LHCN-M2 (cell line): ENCODE measurements at regions not wholly inside any gene's neighbourhood (a gene's known extent, or its start where the extent isn't known, plus 50 kb on each side); places are given as distances from the start of the nearest gene placed in this dataset.
A peak's percentile ranks its signal among the peaks of the same experiment; 100 is the strongest.

Experiments
- DNase-seq: peaks from one replicate; pipeline ENCODE4 v3.0.0-alpha.2; 2012; ENCODE audit warnings: low read depth

DNA sequence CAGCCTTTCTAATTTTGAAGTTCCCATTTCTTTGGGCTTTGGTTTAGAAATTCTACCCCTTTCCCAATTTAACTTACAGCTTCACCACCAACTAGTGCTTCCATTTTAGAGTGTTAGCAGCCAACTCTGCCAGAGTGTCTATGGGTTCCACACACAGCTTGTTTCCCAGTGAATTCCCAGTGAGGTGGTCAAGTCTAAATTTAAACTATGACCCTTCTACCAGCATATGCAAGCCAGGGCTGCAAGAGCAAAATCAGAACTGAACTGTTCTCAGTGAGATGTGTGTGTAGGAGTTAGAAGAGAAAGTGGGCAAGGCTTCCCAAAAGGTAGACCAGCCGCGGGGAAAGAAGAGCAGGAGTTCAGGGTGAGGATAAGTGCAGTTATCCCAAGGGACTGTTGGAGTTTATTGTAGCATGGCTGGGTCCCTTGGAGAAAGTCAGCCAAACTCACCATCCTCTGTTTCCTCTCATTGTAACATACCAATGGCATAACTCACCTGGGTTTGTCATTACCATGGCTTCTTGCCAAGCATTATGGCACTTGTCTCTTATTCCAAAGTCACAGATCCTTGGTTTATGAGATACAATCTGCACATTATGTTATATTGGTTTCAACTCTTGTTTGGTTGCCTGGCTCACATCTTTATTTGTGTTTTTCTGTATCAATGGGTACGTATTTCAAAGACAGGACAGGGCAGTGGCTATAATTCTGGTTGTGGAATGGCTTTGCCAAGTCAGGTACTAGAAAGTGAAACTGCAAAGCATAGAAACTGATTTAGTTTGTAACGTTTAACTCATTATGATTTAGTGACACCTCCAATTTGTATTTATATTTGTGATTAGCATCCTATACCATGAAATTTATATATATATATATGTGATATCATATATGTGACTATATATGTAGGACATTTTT, 130.2 kb upstream of the UMPS start:
- DNase-seq = peak; percentile 2

DNA sequence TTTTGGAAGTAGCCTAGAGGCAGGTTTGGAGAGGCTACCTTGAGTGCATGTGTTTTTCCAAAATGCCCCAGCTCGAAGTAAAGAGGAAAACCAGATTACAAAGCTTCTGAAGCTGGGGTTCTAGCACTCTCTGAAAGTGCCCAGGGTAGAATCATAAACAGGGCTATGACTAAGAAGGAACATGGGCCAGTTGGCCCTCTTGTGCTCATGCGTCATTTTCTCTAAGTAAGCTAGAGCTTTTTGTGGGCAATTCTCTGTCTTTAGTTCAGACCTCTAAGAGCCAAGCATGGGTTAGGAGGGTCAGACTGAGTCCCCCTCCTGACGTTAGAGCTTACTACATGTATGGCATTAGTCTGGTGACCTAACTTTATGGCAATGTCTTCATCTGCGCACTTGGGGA, 129.5 kb upstream of the UMPS start:
- DNase-seq = no peak

- no peak for DNase-seq
Observed at GRCh38 chr3:124601190-124601589, 129.1 kb upstream of the UMPS start.

DNA sequence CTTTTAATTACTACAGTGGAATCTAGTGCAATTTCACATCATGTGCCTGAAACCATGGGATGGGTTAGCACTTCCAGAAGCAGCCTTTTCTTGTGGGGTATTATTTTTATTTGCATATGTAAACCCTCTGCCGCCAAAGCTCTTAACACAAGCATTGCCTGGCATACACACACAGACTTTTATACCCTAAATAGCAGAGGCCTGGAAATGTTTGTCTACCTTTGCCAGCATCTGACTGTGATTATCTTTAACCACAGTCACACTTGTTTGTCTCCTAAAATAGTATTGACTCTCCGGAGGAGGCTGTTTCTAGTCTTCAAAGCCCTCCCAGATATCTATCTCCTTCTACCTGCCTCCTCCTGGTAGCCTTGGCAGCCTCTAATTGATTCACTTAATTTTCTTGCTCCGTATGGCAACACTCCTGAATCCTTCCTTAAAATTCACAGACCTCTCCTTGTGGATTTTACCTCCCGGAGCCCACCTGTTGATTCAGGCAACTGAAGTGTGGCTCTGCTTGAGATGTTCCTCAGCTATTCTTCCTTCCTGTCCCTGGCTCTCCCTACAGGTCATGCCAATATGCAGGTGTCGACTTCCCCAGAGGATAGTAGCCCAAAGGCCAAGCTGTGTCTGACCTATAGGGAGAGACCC, 127.1 kb upstream of the UMPS start:
- DNase-seq = no peak

- DNase-seq = no peak
Observed at GRCh38 chr3:124605781-124606579, 124.3 kb upstream of the UMPS start.

- DNase-seq = peak; percentile 48
Observed at GRCh38 chr3:124607163-124607562, 123.1 kb upstream of the UMPS start.

GRCh38 chr3:124609402-124609801, 120.8 kb upstream of the UMPS start:
- no peak for DNase-seq

- no peak for DNase-seq
Observed at GRCh38 chr3:124610130-124610529, 120.1 kb upstream of the UMPS start.

DNA sequence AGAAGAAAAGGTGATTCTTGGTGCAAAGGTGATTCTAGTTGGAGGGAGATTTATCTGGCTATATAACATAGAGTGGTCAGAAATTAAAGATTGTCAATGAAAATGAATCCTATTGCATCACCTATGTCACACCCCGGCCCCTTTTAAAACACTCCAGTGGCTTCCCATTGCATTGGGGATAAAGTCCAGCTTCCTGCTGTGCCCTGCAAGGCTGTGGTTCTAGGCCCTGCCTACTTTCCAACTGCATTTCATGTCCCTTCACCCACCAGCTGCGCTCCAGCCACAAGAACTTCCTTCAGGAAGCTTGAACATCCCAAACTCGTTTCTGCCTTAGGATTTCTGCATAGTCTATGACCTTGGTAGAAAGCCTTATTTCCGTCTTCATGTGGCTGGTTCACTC, 118.7 kb upstream of the UMPS start:
- DNase-seq = no peak

DNA sequence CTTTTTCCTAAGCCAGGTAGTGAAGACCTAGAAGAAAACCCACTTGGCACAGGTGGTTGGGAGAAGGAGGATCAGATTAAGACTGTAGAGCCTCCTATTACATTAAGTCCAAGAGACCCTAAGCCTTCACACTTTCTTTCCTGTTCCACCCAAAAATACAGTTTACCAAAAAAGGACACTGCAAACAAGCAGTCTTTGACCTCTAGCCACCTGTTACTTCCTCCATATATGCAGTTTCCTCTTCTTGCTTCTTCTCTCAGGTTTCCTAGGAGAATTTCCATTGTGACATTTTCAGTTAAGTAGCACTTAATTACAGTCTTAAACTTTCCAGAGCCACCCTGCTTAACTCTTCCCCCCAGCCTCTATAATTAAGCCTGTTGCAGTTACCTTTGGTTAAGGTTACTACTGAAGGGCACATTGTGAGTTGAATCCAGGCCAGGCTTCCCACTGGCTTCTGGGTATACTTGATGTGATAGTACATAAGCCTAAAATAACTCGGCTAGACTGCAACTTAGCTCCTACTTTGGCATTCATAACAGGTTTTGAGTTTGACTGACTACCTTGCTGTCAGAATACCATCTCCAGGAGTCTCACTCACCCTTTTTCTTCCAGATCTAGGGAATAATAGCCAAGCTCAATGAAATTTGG, 114.2 kb upstream of the UMPS start:
- no peak for DNase-seq

DNA sequence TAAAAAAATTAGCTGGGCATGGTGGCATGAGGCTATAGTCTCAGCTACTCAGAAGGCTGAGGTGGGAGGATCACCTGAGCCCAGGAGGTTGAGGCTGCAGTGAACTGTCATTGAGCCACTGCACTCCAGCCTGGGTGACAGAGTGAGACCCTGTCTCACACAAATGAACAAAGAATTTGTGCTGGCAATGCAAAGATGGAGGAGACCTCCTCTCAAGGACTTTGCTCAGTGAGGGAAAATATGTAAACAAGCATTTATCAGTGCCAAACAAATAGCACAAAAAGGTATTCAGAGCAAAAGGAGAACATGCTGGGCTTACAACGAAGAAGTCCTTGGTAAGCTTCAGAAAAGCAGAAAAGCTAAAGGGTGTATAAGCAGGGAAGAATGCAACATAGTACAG, 113.1 kb upstream of the UMPS start:
- no peak for DNase-seq

GRCh38 chr3:124619887-124620599, 110.2 kb upstream of the UMPS start:
- DNase-seq = no peak

DNA sequence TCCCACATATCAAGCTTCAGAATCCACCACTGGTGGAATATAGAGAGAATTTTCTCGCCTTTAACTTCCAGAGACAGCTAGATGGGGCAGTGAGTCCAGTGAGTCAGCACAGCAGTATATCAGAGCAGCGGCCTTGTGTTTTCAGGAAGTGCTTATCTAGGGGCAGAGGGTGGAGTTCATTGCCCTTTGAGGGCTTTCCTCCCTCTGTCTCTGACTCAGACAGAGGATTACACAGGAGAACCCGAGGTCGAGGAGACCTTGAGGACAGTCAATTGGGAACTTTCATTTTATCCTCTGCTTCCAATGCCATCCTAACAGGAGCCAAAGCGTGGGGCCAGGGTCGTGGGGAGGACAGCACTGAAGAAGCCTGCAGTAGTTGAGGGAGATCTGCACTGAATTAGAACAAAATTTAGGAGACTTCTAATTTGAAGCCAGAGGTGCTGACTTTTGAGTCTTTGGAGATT, 109.6 kb upstream of the UMPS start:
- peak; percentile 40 for DNase-seq

- DNase-seq = no peak
Observed at GRCh38 chr3:124621498-124621897, 108.8 kb upstream of the UMPS start.

DNA sequence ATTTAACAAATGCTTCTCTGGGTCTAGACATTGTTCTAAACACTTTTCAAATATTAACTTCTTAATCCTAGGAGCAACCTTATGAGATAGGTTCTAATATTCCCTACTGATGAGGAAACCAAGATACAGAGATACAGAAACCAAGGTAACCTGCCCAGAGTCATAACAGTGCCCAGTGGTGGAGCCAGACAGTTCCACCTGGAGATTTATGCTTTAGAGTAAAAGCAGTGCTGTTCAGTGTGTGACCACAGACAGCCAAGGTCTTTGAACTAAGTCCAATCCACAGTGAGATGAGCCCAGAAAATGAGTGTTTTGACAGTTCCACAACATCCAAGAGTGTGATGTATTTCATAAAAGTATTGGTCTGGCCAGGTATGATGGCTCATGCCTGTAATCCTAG, 105.2 kb upstream of the UMPS start:
- no peak for DNase-seq

DNA sequence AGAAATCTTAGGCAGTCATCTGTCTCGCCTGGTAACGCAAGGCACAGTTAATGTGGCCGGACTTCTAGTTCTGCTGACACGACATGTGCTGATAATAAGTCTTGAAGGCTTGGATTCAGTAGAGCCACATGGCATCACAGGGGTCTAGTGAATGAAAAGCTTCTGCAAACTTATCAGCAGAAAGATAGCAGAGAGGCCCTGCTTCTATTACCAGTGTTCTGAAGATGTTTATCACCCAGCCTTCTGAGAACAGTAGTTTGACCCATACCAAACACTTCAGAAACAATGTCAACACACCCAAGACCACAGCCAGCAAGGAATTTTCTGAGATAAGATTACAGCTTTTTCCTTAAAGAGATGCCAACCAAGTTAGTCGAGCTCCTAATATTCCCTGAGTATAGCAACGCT, 102.7 kb upstream of the UMPS start:
- peak; percentile 4 for DNase-seq

DNA sequence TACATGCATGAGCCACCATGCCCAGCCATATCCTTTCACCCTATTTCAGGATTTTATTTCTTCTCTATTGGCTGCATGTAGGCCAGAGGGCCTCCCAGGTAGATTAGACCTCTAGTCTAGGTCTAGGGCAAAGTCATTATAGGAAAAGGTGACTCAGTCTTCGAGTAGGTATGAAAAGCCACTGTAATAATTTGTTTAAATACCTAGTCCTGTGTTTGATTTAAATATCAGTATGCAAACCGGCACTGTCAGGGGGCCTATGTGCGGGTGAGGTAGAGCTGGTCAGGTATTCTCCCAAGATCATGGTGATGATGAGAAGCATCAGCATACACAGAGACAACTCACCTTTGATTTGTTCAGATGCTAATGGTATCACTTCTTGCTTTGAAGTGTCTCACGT, 101.4 kb upstream of the UMPS start:
- no peak for DNase-seq

GRCh38 chr3:124629497-124629896, 100.8 kb upstream of the UMPS start:
- no peak for DNase-seq

- DNase-seq = no peak
Observed at GRCh38 chr3:124630960-124631359, 99.3 kb upstream of the UMPS start.

DNA sequence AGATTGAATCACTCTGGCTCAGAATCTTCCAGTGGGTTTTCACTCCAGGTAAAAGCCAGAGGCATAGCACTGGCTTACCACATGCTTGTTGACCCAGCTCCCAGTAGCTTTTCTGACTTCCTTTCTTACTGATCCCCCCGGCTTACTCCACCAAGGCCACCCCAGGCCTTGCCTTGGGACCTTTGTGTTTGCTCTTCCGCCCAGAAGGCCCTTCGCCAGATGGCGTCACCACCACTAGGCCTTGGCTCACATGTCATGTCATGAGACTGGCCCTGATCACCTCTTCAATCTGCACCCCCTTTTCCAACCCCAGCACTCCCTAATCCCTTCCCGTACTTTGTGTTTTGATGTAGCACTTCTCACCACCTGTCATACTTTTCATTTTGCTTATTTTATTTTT, 98.5 kb upstream of the UMPS start:
- no peak for DNase-seq

- DNase-seq = no peak
Observed at GRCh38 chr3:124632566-124633140, 97.6 kb upstream of the UMPS start.
